D721Med (cell line): ENCODE measurements at regions not wholly inside any gene's neighbourhood (a gene's known extent, or its start where the extent isn't known, plus 50 kb on each side); places are given as distances from the start of the nearest gene placed in this dataset.

ENCODE experiments used
- DNase-seq: peaks from one replicate; pipeline ENCODE4 v3.0.0; 2011; ENCODE audit warnings: low spot score; ENCODE audit not compliant: insufficient read length
- FAIRE-seq: peaks from 2 replicates; lab custom pipeline; 2011; peaks lifted over from hg19 to GRCh38; lab: Jason Lieb, UNC
- CTCF ChIP-seq: IDR thresholded peaks from 2 replicates; pipeline ENCODE4 v1.5.1; 2012; ENCODE audit warnings: mild to moderate bottlenecking, control low read depth; ENCODE audit not compliant: insufficient read depth; ENCODE audit errors: missing control alignments

GRCh38 chr14:31992011-31992447 lies 85.1 kb upstream of the ARHGAP5 start:
- no peak for TF ChIP-seq CTCF
- no peak for FAIRE-seq
- DNase-seq = no peak

- FAIRE-seq (no peak), DNase-seq (no peak)
- no peak for TF ChIP-seq CTCF
Observed at GRCh38 chr14:31993521-31993951, 83.6 kb upstream of the ARHGAP5 start.

- TF ChIP-seq CTCF = no peak
- no peak for FAIRE-seq
Observed at GRCh38 chr14:31994391-31995033, 82.6 kb upstream of the ARHGAP5 start.

GRCh38 chr14:32003585-32003984 lies 73.5 kb upstream of the ARHGAP5 start:
- DNase-seq = no peak
- FAIRE-seq = no peak
- TF ChIP-seq CTCF = no peak

More at GRCh38 chr14:31994391-31995033, 82.6 kb upstream of the ARHGAP5 start:
- DNase-seq = no peak

GRCh38 chr14:32004300-32004699 lies 72.8 kb upstream of the ARHGAP5 start:
- DNase-seq = no peak
- FAIRE-seq = no peak
- TF ChIP-seq CTCF = no peak

GRCh38 chr14:32005628-32006027 lies 71.5 kb upstream of the ARHGAP5 start:
- DNase-seq = no peak
- no peak for FAIRE-seq
- TF ChIP-seq CTCF = no peak

GRCh38 chr14:32006263-32007110 lies 70.6 kb upstream of the ARHGAP5 start:
- no peak for FAIRE-seq
- no peak for DNase-seq

More at GRCh38 chr14:32006263-32007110, 70.6 kb upstream of the ARHGAP5 start:
- TF ChIP-seq CTCF = no peak
